OCI-LY1 (cell line): ENCODE measurements at regions not wholly inside any gene's neighbourhood (a gene's known extent, or its start where the extent isn't known, plus 50 kb on each side); places are given as distances from the start of the nearest gene placed in this dataset.
A peak's percentile ranks its signal among the peaks of the same experiment; 100 is the strongest.

Source experiments
- H2AFZ ChIP-seq: fragments of 200-600 bp; sonication (generic), shearing (Covaris generic); 2 replicates; pipeline ENCODE4 v1.6.0; 2014; ENCODE audit warnings: antibody characterized with exemption, mild to moderate bottlenecking, low read length
- H3F3A ChIP-seq: fragments of 200-600 bp; sonication (generic), shearing (Covaris generic); 2 replicates; pipeline ENCODE4 v1.6.0; 2014; ENCODE audit warnings: mild to moderate bottlenecking, antibody characterized with exemption, low read length, moderate library complexity; ENCODE audit not compliant: insufficient read depth
- H3K27ac ChIP-seq: fragments of 200-600 bp; sonication (generic); 2 replicates; pipeline ENCODE4 v1.5.1; 2014; ENCODE audit warnings: low read length, mixed run types, mild to moderate bottlenecking, low read depth; ENCODE audit not compliant: poor library complexity, severe bottlenecking
- H3K27me3 ChIP-seq: fragments of 200-600 bp; sonication (generic); 2 replicates; pipeline ENCODE4 v1.6.0; 2014; ENCODE audit warnings: antibody characterized with exemption, mild to moderate bottlenecking, low read length, moderate library complexity; ENCODE audit not compliant: insufficient read depth
- H3K36me3 ChIP-seq: fragments of 200-600 bp; sonication (generic); 2 replicates; pipeline ENCODE4 v1.6.1; 2014; ENCODE audit warnings: mild to moderate bottlenecking, antibody characterized with exemption, low read length, moderate library complexity, mixed read lengths; ENCODE audit not compliant: insufficient read depth
- H3K4me1 ChIP-seq: fragments of 200-600 bp; sonication (generic); 2 replicates; pipeline ENCODE4 v1.5.1; 2014; ENCODE audit warnings: mild to moderate bottlenecking, low read length, moderate library complexity; ENCODE audit not compliant: insufficient read depth, severe bottlenecking
- H3K4me2 ChIP-seq: fragments of 200-600 bp; sonication (generic), shearing (Covaris generic); 2 replicates; pipeline ENCODE4 v1.6.1; 2014; ENCODE audit warnings: low read length
- H3K4me3 ChIP-seq: fragments of 200-600 bp; sonication (generic); 2 replicates; pipeline ENCODE4 v1.5.1; 2014; ENCODE audit warnings: low read length, low read depth, mild to moderate bottlenecking, mixed read lengths; ENCODE audit not compliant: poor library complexity, severe bottlenecking
- H3K79me2 ChIP-seq: fragments of 200-600 bp; shearing (Covaris generic); 2 replicates; pipeline ENCODE4 v1.6.1; 2016; ENCODE audit warnings: mixed run types, low read length, mixed read lengths; ENCODE audit not compliant: insufficient read depth
- H3K9ac ChIP-seq: fragments of 200-600 bp; sonication (generic), shearing (Covaris generic); 2 replicates; pipeline ENCODE4 v1.6.1; 2014; ENCODE audit warnings: mild to moderate bottlenecking, low read length, mixed read lengths
- H3K9me2 ChIP-seq: fragments of 200-600 bp; sonication (generic), shearing (Covaris generic); 2 replicates; pipeline ENCODE4 v1.6.1; 2014; ENCODE audit warnings: low read depth, mild to moderate bottlenecking, low read length, mixed read lengths
- H3K9me3 ChIP-seq: fragments of 200-600 bp; shearing (Covaris generic); 2 replicates; pipeline ENCODE4 v1.6.1; 2014; ENCODE audit warnings: low read length, mixed read lengths
- H4K20me1 ChIP-seq: fragments of 200-600 bp; sonication (generic), shearing (Covaris generic); 2 replicates; pipeline ENCODE4 v1.6.0; 2016; ENCODE audit warnings: mild to moderate bottlenecking, low read length; ENCODE audit not compliant: insufficient read depth
- EZH2 ChIP-seq: fragments of 200-600 bp; sonication (generic), shearing (Covaris generic); IDR thresholded peaks from 2 replicates; pipeline ENCODE4 v1.8.0; 2017; ENCODE audit warnings: borderline replicate concordance, mixed run types, mild to moderate bottlenecking, antibody characterized with exemption, low read length, moderate library complexity, mixed read lengths
- TF ChIP-seq, protein P1 (sequence below): fragments of 200-600 bp; sonication (generic), shearing (Covaris generic); IDR thresholded peaks from 2 replicates; pipeline ENCODE4 v1.5.1; 2017; ENCODE audit warnings: mild to moderate bottlenecking, antibody characterized with exemption, low read length, moderate library complexity, mixed read lengths

DNA sequence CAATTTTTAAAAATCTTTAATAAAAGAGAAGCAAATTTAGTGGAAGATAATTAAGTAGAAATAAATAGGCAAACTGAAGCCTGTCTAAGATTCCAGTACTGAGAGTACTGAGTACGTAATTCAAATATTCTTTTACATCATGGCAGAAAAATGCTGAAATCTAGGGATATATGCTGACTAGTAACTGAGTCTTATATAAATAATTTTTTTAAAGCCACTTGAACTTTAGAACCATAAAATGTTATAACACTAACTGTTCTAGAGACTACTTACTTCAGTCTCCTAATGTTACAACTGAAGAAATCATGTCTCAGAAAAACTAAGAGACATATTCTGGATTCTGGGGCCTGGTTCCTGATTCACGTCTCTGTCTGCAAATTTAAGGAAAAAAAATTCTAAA lies 230.6 kb upstream of the PLEKHG7 start:
- Histone ChIP-seq H3K4me3 (no peak overlapping the region), H3K4me2 (peak overlapping the region; percentile 80), H3K9me2 (no peaks in the 10 kb centered on the region), H3K27ac (peak overlapping the region; percentile 99), H3K4me1 (peaks cover 72% of the 10 kb centered on the region), H4K20me1 (no peaks in the 10 kb centered on the region), H3K79me2 (peaks cover 49% of the 10 kb centered on the region), H3K36me3 (peaks cover 15% of the 10 kb centered on the region; the same call in 1 of the 2 replicates), H3K27me3 (no peaks in the 10 kb centered on the region), H3K9me3 (no peaks in the 10 kb centered on the region), H3K9ac (peak overlapping the region; percentile 88), H3F3A (no peaks in the 10 kb centered on the region), H2AFZ (no peak overlapping the region)
- TF ChIP-seq, protein P1, sequence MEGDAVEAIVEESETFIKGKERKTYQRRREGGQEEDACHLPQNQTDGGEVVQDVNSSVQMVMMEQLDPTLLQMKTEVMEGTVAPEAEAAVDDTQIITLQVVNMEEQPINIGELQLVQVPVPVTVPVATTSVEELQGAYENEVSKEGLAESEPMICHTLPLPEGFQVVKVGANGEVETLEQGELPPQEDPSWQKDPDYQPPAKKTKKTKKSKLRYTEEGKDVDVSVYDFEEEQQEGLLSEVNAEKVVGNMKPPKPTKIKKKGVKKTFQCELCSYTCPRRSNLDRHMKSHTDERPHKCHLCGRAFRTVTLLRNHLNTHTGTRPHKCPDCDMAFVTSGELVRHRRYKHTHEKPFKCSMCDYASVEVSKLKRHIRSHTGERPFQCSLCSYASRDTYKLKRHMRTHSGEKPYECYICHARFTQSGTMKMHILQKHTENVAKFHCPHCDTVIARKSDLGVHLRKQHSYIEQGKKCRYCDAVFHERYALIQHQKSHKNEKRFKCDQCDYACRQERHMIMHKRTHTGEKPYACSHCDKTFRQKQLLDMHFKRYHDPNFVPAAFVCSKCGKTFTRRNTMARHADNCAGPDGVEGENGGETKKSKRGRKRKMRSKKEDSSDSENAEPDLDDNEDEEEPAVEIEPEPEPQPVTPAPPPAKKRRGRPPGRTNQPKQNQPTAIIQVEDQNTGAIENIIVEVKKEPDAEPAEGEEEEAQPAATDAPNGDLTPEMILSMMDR = no peak
- TF ChIP-seq EZH2 = no peak

DNA sequence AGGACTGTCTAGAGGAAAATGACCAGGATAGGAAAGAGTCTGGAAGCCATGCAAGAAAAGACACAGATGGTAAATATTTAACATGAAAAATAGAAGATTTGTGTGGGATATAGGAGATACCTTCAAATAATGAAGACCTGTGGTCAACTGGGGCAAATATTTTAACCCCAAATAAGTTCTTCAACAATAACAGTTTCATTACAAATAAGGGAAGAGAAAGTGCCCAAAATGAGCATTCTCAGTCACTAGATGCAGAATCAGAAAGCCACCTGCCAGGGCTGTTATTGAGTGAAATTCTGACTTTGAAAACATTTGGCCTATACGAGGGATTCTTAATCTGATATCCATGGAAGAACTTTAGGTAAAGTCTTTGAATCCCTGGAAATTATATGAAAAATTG lies 231.2 kb upstream of the PLEKHG7 start:
- Histone ChIP-seq H3K4me2 (peak overlapping the region; percentile 80), H3K9me2 (no peaks in the 10 kb centered on the region), H4K20me1 (no peaks in the 10 kb centered on the region), H3F3A (no peaks in the 10 kb centered on the region), H2AFZ (no peak overlapping the region), H3K9me3 (no peaks in the 10 kb centered on the region), H3K27me3 (no peaks in the 10 kb centered on the region), H3K9ac (peak overlapping the region; percentile 88), H3K4me3 (peak overlapping the region; percentile 39), H3K4me1 (peaks cover 72% of the 10 kb centered on the region), H3K79me2 (peaks cover 49% of the 10 kb centered on the region), H3K27ac (peak overlapping the region; percentile 99), H3K36me3 (peaks cover 14% of the 10 kb centered on the region; the same call in 1 of the 2 replicates)
- TF ChIP-seq EZH2 = no peak
- TF ChIP-seq, protein P1 = no peak

DNA sequence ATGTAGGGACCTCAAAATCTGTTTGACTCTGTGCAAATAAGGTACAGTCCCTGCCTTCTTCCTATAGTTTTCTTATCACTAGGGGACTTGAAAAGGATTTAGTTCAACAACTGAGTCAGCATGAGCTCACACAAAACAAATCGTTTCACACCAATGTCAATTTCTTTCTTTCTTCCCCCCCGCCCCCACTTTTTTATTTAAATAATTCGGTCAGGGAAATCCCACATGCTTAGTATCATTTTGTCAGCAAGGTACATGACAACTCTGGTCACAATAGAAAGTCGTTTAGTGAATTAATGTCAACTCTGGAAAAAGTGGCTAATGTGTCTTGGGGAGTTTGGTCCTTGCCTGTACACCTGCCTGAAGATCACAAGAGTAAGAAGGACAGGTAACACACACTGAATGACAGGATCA lies 232.2 kb upstream of the PLEKHG7 start:
- Histone ChIP-seq H3K79me2 (peaks cover 49% of the 10 kb centered on the region), H4K20me1 (no peaks in the 10 kb centered on the region), H3K27me3 (no peaks in the 10 kb centered on the region), H3K9ac (peak overlapping the region; percentile 88), H3K9me3 (no peaks in the 10 kb centered on the region), H3K4me2 (peak overlapping the region; percentile 80), H3K27ac (peak overlapping the region; percentile 99), H3K4me3 (peak overlapping the region; percentile 39), H3F3A (0 out of 2 replicates have a peak, but pooled peaks cover 6% of the 10 kb centered on the region), H2AFZ (no peak overlapping the region), H3K9me2 (no peaks in the 10 kb centered on the region), H3K4me1 (peaks cover 81% of the 10 kb centered on the region), H3K36me3 (peaks cover 14% of the 10 kb centered on the region; the same call in 1 of the 2 replicates)
- TF ChIP-seq, protein P1 = no peak
